KBM-7 (cell line): ENCODE measurements at regions not wholly inside any gene's neighbourhood (a gene's known extent, or its start where the extent isn't known, plus 50 kb on each side); places are given as distances from the start of the nearest gene placed in this dataset.

Source experiments
- DNase-seq: peaks from one replicate; pipeline ENCODE4 v3.0.0-alpha.2; 2015
- in situ Hi-C: fragments of 300-500 bp; cut with MboI; formaldehyde crosslinking; loops from 2 replicates; pipeline ENCODE4 v1.14.3; 2020; ENCODE audit warnings: low sequenced_read_pairs, low pct_unique_long_range_greater_than_20kb, mixed read lengths

- peak; percentile 32 for DNase-seq
- in situ Hi-C loops: no loop called here
Measured at GRCh38 chr13:86201477-86201876, 402.3 kb upstream of the SLITRK6 start.

DNA sequence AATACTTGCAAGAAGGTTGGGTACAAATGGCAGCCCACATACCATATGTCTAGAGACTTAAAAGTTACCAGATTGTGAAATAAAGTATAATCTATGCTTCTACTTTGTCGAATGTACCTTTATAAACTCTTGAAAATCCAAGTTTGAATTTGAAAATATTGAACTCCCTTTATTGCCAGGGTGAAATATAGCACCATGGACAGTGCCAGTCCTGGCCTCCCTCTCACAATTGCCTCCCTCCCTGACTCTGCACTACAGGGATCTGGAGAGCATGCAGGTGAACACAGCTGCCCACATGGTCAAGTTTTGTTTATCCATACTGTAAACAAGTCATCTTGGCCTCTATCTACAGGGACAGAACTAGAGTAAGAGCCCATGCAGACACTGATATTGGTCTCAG is 394.1 kb upstream of the SLITRK6 start:
- in situ Hi-C loops: no loop called here
- no peak for DNase-seq

DNA sequence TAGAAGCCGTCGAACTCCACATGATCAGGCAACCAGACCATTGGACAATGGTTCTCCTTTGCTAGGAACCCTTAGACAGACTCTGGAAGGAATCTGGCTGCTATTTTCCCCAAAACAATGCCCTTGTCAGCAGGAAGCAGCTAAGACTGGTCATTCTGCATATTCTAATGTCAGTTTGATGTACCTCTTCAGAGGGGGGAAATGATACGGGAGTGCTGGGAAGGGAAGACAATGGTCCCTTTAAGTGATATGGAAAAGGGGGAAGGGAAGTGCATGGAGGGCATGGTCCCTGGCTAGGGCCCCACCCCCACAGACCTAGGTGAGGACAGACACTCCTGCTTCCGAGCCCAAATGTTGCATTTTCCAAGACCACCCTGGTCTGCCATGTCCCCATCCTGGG is 389.0 kb upstream of the SLITRK6 start:
- DNase-seq: no peak
- in situ Hi-C loops: no loop called here

DNA sequence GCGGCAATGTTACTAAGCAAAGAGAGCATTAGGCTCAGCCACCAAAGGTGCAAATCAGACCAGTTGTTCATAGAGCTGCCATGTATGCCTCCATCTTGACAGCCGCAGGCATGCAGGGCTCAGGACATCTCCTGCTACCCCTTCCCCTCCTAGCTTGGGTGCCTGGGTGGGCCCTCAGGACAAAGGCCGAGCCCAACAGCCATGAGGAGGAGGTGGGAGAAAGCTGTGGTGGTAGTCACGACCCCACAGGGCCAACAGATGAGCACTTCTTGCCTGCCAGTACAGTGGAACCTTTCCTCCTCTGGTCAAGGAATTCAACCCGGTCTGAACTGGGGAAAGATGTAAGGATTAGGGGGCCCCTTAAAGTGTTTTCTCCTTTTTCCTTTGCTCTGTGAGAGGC is 386.4 kb upstream of the SLITRK6 start:
- no peak for DNase-seq
- in situ Hi-C loops: no loop called here

GRCh38 chr13:86185107-86185506 is 385.9 kb upstream of the SLITRK6 start:
- DNase-seq: no peak
- in situ Hi-C loops: no loop called here

DNA sequence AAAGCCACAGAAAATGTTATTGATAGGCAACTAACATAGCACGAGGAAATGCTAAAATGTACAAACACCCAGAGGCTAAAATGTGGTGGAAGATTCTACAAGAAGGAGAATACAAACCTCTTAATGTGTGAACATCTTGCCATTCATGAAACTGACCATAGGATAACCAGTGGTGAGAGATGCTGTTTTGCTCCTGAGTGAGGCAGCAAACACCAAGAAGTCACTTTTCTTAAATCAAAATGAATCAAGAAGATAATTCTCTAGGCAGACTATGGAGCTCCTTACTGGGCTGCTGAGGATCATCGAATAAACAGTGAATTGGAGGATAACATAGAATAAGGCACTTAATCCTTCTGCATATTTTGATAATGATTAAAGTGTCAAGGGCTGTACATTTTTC is 375.4 kb upstream of the SLITRK6 start:
- in situ Hi-C loops: no loop called here
- DNase-seq: no peak

- no peak for DNase-seq
- in situ Hi-C loops: no loop called here
Measured at GRCh38 chr13:86172961-86173360, 373.7 kb upstream of the SLITRK6 start.

DNA sequence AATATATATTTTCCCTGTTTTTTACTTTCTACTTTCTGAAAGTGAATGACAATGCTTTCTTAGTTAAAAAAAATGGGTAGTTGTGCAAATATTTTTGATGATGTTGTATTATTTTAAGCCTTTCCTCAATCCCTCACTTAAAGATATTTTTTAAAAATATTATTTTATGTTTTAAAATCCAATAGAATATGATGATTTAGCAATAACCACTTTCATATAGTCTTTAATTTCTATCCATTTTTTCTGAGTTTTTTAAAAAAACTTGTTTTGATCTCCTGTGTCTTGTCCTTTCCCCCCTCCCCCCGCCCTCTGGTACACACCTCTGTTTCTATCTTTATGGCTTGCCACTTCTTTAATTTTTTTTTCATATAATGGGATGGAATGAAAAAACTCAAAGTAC is 362.0 kb upstream of the SLITRK6 start:
- in situ Hi-C loops: no loop called here
- no peak for DNase-seq

- no peak for DNase-seq
- in situ Hi-C loops: no loop called here
Measured at GRCh38 chr13:86155756-86156155, 356.5 kb upstream of the SLITRK6 start.

- no peak for DNase-seq
- in situ Hi-C loops: no loop called here
Measured at GRCh38 chr13:86142080-86142479, 342.9 kb upstream of the SLITRK6 start.

DNA sequence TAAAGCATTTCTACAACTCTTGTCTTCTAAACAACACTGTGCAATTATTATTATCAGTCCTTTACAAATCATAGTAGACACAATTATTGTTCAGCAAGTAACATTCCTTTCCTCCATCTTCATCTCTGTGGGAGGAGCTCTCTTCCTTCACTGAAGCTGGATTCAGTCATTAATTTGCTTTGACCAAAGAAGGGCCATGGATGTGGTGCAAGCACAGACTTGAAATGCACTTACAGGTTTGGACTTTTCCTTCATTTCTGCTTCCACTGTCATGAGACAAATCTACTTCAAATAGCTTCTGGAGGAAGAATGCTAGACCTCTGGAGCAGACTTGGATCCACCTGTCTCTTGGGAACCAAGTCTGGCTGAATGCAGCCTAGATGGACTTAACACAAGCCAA is 336.6 kb upstream of the SLITRK6 start:
- no peak for DNase-seq
- in situ Hi-C loops: no loop called here

- DNase-seq: no peak
Measured at GRCh38 chr13:86121881-86122280, 322.7 kb upstream of the SLITRK6 start.

DNA sequence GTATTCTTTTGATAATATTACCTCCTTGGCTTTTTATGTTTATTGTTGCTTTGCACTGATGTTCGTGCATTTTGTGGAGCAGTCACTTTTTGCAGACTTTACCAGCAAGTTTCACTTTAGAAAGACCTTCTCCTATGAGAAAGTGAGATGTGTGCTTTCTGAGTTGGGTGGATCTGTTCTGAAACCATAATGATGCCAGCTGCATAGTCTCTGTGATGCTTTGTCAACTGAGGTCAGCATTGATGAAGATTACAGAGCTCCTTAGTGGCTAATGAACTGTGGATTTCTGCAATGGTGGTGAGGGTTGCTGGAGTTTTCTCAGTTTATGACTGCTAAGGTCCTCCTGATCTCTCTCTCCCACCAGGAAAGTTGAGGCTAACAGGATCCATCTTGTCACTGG is 309.9 kb upstream of the SLITRK6 start:
- in situ Hi-C loops: no loop called here
- no peak for DNase-seq

More at GRCh38 chr13:86121881-86122280, 322.7 kb upstream of the SLITRK6 start:
- in situ Hi-C loops: no loop called here

DNA sequence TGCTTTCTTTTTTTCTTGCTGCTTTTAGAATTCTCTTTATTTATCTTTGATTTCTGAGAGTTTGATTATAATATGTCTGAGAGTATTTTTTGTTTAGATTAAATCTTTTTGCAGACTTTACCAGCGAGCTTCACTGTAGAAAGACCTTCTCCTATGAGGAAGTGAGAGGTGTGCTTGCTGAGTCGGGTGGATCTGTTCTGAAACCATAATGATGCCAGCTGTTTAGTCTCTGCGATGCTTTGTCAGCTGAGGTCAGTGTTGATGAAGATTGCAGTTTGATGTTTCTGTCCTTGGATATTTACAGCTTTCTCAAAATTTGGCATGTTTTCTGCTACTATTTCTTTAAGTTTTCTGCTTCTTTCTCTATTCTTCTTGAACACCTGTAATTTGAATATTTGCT is 309.1 kb upstream of the SLITRK6 start:
- DNase-seq: no peak
- in situ Hi-C loops: no loop called here

DNA sequence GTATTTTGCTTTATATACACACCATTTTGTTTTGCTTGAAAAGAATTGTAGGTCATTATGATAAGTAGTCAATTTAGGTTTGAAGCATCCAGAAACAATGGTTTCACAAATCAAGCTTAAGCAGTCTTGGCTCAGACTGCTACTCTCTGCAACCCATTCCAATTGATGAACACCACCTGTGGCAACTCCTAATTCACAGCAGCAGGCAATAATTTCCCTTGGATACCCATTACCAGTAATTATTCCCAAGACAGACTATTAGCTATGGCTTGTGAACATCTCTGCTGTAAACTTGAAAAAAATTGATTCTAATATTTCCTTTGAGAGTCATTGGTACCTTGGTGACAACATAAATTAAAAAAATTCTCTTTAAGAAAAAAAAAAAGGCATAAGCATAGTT is 299.3 kb upstream of the SLITRK6 start:
- in situ Hi-C loops: no loop called here

GRCh38 chr13:86095351-86095750 is 296.1 kb upstream of the SLITRK6 start:
- DNase-seq: no peak
- in situ Hi-C loops: no loop called here

More for the DNA sequence above, 299.3 kb upstream of the SLITRK6 start:
- no peak for DNase-seq

- no peak for DNase-seq
- in situ Hi-C loops: no loop called here
Measured at GRCh38 chr13:86090181-86090580, 291.0 kb upstream of the SLITRK6 start.

- in situ Hi-C loops: no loop called here
- DNase-seq: no peak
Measured at GRCh38 chr13:86087244-86087643, 288.0 kb upstream of the SLITRK6 start.

DNA sequence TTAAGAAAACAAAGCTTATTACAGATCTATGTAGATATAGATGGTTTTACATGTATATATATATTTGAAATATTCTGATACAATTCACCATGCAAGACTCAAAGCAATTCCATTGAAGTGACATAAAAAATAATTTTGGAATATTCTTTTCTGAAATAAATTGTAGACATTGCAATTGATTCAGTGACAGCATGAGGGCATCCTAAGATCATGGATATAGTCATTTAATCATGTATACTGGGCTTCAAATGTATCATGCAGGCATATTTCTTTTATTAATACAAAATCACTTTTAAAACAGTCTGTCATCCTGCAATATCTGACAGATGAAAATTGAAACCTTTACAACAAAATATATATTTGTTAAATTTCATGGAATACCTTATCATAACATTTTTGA is 286.7 kb upstream of the SLITRK6 start:
- no peak for DNase-seq
- in situ Hi-C loops: no loop called here

DNA sequence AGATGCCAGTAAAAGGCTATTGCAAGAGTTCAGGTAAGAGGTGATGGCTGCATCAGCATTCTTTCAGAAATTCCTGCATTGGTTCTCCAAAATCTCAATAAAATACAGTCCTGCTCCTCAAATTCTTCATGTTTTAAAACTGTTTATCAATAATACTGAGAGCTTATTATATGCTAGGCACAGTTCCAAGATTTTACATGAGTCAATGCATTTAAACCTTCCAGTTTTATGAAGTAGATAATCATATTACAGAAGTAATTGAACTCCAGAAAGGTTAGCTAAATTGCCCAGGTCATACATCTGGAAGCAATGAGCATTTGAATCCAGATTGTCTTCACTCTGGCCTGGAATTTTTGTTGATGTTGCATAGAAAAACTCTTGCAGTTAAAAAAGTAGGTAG is 282.9 kb upstream of the SLITRK6 start:
- DNase-seq: no peak
- in situ Hi-C loops: no loop called here

- in situ Hi-C loops: no loop called here
- no peak for DNase-seq
Measured at GRCh38 chr13:86080340-86080995, 281.2 kb upstream of the SLITRK6 start.
